A673 (cell line): ENCODE measurements at regions not wholly inside any gene's neighbourhood (a gene's known extent, or its start where the extent isn't known, plus 50 kb on each side); places are given as distances from the start of the nearest gene placed in this dataset.

Experiments
- EZH2 ChIP-seq: fragments of 200-600 bp; sonication (generic); IDR thresholded peaks from 2 replicates; pipeline ENCODE4 v1.6.1; 2017; ENCODE audit warnings: borderline replicate concordance, low read depth, mild to moderate bottlenecking, mixed read lengths, antibody characterized with exemption, low read length; ENCODE audit not compliant: poor library complexity, severe bottlenecking
- TF ChIP-seq, protein P1 (sequence below): fragments of 300-800, 200-600 bp; sonication (generic); conservative IDR thresholded peaks from 2 replicates; pipeline ENCODE4 v1.5.1; 2017; ENCODE audit warnings: low read depth, mild to moderate bottlenecking, antibody characterized with exemption, low read length, moderate library complexity, mixed read lengths

DNA sequence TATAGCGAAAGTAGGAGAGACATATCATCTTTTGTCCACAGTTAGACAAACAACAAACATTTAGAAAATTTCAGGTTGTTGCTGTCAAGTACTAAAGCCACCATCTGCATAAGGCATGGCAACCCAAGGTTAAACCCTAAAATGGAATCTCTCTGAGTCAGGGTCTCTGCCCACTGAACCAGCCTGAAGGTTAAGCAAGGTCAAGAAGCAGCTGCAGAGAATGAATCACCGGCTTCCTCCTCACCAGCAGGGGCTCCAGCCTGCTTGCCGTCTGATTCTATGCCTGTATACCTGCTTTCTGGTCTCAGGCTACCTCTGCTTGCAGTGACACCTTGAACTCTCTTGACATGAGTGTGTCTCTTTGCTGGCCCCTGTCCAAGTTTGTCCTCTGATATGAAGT lies 726.2 kb upstream of the SGCG start:
- TF ChIP-seq, protein P1, sequence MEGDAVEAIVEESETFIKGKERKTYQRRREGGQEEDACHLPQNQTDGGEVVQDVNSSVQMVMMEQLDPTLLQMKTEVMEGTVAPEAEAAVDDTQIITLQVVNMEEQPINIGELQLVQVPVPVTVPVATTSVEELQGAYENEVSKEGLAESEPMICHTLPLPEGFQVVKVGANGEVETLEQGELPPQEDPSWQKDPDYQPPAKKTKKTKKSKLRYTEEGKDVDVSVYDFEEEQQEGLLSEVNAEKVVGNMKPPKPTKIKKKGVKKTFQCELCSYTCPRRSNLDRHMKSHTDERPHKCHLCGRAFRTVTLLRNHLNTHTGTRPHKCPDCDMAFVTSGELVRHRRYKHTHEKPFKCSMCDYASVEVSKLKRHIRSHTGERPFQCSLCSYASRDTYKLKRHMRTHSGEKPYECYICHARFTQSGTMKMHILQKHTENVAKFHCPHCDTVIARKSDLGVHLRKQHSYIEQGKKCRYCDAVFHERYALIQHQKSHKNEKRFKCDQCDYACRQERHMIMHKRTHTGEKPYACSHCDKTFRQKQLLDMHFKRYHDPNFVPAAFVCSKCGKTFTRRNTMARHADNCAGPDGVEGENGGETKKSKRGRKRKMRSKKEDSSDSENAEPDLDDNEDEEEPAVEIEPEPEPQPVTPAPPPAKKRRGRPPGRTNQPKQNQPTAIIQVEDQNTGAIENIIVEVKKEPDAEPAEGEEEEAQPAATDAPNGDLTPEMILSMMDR, result no peak
- no peak for TF ChIP-seq EZH2
